GM18873 (cell line): ENCODE measurements at regions not wholly inside any gene's neighbourhood (a gene's known extent, or its start where the extent isn't known, plus 50 kb on each side); places are given as distances from the start of the nearest gene placed in this dataset.

Source experiments
- ATAC-seq: cut with Tn5 transposase; IDR thresholded peaks from one replicate; pipeline ENCODE4 v1.9.1; 2021; ENCODE audit warnings: mild to moderate bottlenecking, moderate library complexity, moderate number of reproducible peaks; ENCODE audit not compliant: unreplicated experiment, low FRiP score

DNA sequence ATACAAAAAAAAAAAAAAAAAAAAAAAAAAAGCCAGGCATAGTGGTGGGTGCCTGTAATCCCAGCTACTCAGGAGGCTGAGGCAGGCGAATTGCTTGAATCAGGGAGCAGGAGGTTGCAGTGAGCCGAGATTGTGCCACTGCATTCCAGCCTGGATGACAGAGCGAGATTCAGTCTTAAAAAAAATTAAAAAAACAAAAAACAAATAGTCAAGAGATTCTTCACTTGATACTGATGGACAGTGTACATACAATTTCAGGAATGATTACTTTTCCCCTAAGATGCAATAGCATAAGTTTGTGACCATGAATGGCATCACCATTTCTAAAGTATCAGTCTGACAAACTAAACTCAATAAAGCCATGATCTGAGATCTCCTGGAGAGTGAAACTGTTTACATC lies 60.8 kb upstream of the IVNS1ABP start:
- no peak for ATAC-seq

DNA sequence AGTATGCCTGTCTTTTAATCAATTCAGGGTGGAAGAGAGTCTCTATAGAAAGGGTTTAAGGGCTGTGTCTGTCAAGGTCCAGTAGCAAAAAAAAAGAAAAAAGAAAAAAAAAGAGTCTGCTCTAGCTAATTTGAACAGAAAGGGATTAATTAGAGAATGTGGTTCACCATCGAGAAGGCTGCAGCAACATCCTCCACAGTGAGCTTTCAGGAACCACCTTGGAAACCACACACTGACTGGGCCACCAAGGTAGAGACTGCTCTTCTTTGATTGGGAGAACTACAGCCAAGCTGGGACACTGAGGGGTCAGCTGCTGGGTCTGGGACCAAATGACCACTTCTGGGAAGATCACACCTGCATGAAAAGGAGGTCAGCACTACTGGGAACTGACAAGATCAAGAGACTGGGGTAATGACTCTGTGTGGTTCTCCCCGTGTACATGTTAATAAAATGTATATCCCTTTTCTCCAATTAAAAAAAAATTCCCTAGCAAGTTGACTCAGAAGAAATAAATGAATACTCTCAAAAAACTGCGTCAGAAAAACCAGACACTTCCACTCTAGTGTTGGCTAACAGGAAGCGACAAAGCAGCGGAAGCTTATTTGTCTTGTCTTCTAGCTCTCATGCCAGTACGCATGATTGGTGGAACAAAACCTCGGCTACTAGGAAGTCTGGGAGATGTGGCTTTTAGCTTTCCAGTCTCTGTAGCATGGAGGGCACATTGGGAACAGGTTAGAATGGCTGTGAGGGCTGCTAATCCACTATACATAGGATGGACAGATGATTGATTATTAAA lies 60.0 kb upstream of the IVNS1ABP start:
- no peak for ATAC-seq

DNA sequence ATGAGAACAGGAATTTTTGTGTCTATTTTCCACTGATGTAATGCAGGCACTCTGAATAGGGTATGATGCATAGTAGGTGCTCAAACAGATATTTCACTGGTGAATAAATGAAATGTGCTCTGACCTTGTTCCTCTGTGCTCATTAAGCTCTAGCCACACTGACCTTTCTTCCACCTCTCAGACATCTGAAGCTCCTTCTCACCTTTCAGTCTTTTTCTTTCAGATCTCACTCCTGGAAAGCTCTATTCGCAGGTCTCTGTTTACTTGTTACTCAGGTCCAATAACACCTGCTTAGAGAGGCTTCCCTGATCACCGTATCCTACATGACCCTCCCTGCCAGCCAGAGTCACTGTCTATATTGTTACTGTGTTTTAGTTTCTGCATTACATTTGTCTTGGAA lies 59.2 kb upstream of the IVNS1ABP start:
- no peak for ATAC-seq

DNA sequence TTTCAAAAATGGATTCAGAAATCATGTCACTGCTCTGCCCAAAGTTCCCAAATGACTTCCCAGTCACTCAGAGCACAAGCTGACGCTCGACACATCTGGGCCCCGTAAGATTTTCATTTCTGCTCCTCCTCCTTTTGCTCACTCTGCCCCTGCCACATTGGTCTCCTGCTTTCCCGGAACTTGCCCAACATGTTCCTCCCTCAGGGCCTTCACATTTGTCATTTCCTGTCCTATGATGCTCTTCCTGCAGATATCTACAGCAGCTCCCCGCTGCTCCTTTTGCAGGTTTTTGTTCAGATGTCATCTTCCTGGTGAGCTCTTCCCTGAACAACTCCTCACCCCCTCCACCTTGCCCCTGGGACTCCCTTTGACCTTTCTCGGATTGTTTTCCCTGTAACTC lies 58.5 kb upstream of the IVNS1ABP start:
- ATAC-seq = no peak

DNA sequence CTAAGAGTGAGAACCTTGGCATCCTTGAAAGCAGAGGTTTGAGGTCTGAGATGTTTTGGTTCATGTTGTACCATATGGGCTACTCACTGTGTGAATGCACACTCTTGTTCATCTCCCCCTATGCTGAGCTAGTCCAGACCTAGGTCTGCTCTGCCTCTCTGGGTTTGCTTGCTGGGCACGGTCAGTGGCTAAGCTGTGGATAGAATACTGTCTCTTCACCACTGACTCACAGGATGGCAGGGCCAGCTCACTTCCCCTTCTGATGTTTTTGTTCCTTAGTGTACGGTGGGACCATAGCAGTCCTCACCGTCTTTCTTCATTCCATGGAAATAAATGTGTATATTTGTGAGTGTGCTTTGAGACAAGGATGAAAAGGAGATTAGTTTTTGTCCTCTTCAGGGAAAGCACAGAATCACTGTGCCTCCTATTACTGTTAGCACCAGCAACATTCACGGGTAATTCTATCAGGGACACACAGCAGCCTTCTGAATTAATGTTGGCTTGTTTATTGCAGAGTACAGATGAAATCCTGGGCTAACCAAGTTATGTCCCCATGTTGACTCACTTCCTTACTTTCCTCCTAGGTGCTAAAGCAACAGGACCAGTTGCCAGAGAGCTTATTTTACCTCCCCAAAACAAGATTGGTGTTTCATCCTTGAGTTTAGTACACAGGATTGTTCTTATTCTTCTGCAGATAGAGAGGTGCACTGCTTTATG lies 56.9 kb upstream of the IVNS1ABP start:
- ATAC-seq = no peak

DNA sequence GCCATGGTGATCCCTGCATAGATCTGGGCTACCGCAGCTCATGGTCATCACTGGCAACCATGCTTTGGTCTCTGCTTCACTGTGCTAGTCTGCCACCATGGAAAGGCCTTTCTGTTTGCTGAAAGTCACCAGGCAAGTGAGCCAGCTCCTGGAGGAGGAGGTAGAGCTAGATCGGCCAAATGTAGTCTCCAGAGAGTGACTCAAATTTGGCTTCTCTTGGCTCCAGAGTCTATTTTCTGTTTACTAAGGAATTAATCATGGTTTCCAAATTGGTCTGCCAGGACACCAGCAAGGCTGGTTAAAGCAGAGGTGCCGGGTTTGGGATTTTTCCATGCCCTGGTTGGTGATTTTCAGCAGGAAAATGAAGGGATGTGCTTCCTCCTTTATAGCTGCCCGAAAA lies 52.7 kb upstream of the IVNS1ABP start:
- ATAC-seq = no peak

DNA sequence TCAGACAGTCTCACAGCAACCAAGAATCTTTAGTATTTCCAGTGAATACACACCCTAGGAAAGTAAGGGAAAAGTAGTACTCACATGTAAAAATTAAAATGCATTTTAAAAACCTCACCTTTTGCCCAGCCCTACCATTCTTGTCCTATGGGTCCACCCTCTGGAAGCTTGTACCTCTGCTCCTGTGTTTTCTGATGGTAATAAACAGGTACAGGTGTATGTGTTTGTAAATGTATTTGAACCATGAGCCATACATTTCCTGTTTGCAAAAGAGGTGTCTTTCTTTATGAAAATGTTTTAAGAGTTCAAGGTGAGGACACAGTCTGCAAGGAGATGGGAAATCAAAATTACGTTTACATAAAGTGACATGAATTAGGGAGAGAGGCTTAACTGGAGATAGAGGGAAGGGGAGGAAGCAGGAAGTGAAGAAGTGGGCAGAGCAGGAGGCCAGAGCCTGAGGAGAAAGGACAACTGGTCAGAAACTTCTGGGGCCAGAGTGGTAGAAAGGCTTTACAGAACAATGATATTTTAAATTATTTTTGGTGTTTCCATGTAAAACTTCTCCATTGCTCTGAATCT lies 52.0 kb upstream of the IVNS1ABP start:
- no peak for ATAC-seq

DNA sequence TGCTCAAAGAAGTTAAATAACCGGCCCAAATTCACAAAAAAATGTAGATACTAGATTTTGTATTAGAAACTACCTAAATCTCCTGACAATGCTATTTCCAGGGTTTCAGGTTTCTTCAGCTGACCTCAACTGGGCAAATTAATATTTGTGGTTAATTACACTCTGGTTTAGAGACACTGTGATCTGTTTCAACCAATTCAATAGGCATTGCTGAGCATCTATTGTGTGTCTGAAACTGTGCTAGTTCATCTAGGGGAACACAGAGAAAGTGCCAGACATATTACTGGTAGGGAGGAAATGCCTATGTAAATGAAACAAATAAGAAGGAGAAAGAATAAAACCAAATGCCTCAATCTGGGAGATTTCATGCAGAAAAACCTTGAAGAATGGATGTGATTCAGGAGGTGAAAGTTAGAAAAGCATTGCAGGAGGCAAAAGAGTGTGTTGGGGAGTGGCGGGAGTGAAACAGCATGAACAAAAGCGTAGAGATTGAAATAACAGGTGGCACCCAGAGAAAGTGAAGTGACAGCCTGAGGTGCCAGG lies 51.3 kb upstream of the IVNS1ABP start:
- no peak for ATAC-seq

DNA sequence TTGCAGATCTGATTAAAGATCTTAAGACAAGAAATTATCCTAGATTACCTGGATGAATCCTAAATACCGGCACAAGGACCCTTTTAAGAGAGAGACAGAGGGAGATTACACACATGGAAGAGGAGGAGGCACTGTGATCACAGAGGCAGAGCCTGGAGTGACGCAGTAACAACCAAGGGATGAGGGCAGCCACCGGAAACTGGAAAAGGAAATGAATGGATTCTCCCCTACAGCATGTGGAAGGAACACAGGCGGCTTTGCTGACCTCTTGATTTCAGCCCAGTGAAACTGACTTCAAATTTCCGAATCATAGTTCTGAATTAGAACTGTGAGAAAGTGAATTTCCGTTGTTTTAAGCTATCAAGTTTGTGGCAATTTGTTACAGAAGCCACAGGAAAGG lies 50.2 kb upstream of the IVNS1ABP start:
- ATAC-seq = no peak
